Activated CD8-positive, alpha-beta T cell treated with anti-CD3 and anti-CD28 coated beads, Interleukin-2, amount 10 ng/mL, durations not matched to agents 7 days and 5 days (primary cell): ENCODE measurements at regions not wholly inside any gene's neighbourhood (a gene's known extent, or its start where the extent isn't known, plus 50 kb on each side); places are given as distances from the start of the nearest gene placed in this dataset.

ENCODE experiments used
- ATAC-seq: fragments of 150-1000 bp; cut with Tn5 transposase; one replicate; pipeline ENCODE4 v1.10.0; 2021; ENCODE audit warnings: moderate library complexity
- CTCF ChIA-PET: fragments of 350-600 bp; sonication (Branson Sonifier 250); formaldehyde crosslinking; loops from one replicate; lab custom pipeline; 2021; ENCODE audit warnings: antibody characterized with exemption; lab: Charles Lee
- POLR2A ChIA-PET: fragments of 350-600 bp; sonication (Branson Sonifier 250); formaldehyde crosslinking; loops from one replicate; lab custom pipeline; 2021; ENCODE audit warnings: antibody characterized with exemption; lab: Charles Lee
- DNase-seq: peaks from one replicate; pipeline ENCODE4 v3.0.0-alpha.2; 2020
- H3K27ac Mint-ChIP-seq: one replicate; pipeline ENCODE4 v1.8.0; 2021; ENCODE audit warnings: mild to moderate bottlenecking, mixed read lengths
- H3K27me3 Mint-ChIP-seq: one replicate; pipeline ENCODE4 v1.8.0; 2021; ENCODE audit warnings: low read depth, mixed read lengths
- H3K36me3 Mint-ChIP-seq: one replicate; pipeline ENCODE4 v1.8.0; 2021; ENCODE audit warnings: low read depth, mixed read lengths
- H3K4me1 Mint-ChIP-seq: one replicate; pipeline ENCODE4 v1.8.0; 2021; ENCODE audit warnings: low read depth, mixed read lengths
- H3K4me3 Mint-ChIP-seq: one replicate; pipeline ENCODE4 v1.8.0; 2021; ENCODE audit warnings: mild to moderate bottlenecking, mixed read lengths
- H3K9me3 Mint-ChIP-seq: one replicate; pipeline ENCODE4 v1.8.0; 2022; ENCODE audit warnings: mixed read lengths; ENCODE audit not compliant: insufficient read depth

DNA sequence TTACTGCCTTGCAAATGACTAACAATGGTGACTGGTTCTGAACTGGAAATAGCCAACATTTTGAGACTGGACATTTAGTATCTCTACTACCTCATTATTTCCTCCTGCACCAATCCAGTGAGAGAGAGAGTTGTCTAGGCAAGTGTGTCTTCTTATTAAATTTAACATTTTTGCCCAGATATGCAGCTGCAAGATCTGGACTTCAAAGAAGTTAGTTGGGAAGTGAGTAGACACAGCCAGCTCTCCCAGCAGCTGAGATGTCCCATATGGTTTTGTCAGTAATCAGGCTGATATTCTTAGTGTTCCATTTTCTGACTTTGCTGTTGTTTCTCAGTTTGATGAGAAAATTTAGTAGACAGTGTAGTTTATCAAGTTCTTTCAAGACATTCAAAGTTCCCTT lies 1778.8 kb upstream of the CDH6 start:
- no peaks in the 10 kb centered on the region for H3K27me3 Mint-ChIP-seq
- no peak for ATAC-seq
- ChIA-PET POLR2A (no interaction called here), CTCF (no interaction called here)
- H3K4me1 Mint-ChIP-seq, result no peaks in the 10 kb centered on the region
- H3K27ac Mint-ChIP-seq, result no peak overlapping the region
- no peaks in the 10 kb centered on the region for H3K36me3 Mint-ChIP-seq
- H3K4me3 Mint-ChIP-seq, result no peak overlapping the region
- H3K9me3 Mint-ChIP-seq, result peaks cover 12% of the 10 kb centered on the region
- DNase-seq, result no peak

DNA sequence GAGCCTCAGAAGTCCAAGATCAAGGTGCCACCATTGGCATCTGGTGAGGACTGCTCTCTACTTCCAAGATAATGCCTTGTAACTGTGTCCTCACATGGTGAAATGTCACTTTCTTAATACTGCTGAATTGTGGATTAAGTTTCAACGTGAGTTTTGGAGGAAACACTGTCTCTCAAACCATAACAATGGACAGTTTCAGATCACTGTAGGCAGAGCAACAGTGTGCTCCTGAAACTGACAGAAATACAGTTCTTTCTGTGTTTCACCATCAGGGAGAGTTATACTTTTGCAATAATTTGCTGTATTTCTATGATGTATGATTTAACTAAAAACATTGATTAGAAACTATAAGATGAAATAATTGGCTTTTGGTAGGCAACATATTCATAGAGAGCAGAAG lies 1780.5 kb upstream of the CDH6 start:
- H3K9me3 Mint-ChIP-seq, result peaks cover 14% of the 10 kb centered on the region
- ATAC-seq (no peak), DNase-seq (no peak)
- no peak overlapping the region for H3K27ac Mint-ChIP-seq
- CTCF ChIA-PET, result no interaction called here
- H3K27me3 Mint-ChIP-seq, result no peaks in the 10 kb centered on the region
- POLR2A ChIA-PET, result no interaction called here
- H3K4me1 Mint-ChIP-seq, result no peaks in the 10 kb centered on the region
- no peaks in the 10 kb centered on the region for H3K36me3 Mint-ChIP-seq
- H3K4me3 Mint-ChIP-seq, result no peak overlapping the region

DNA sequence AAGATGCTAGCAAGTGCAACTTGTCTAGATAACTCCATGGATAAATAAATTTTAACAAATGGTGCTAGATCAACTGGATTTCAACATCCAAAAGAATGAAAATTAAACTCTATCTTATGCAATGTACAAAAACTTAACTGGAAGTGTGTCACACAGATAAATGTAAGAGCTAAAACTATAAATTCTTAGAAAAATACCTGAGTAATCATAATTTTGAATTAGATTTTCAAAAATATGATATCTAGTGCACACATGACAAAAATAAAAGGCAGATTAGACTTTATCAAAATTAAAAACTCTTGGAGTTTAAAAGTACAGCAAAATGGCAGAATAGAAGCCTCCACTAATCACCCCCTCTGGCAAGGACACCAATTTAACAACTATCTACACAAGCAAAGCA lies 1791.2 kb upstream of the CDH6 start:
- H3K4me3 Mint-ChIP-seq, result no peak overlapping the region
- DNase-seq, result no peak
- ATAC-seq, result no peak
- no peaks in the 10 kb centered on the region for H3K27me3 Mint-ChIP-seq
- H3K27ac Mint-ChIP-seq, result no peak overlapping the region
- no peaks in the 10 kb centered on the region for H3K36me3 Mint-ChIP-seq
- CTCF ChIA-PET, result no interaction called here
- POLR2A ChIA-PET, result no interaction called here
- no peaks in the 10 kb centered on the region for H3K4me1 Mint-ChIP-seq
- peaks cover 31% of the 10 kb centered on the region for H3K9me3 Mint-ChIP-seq

DNA sequence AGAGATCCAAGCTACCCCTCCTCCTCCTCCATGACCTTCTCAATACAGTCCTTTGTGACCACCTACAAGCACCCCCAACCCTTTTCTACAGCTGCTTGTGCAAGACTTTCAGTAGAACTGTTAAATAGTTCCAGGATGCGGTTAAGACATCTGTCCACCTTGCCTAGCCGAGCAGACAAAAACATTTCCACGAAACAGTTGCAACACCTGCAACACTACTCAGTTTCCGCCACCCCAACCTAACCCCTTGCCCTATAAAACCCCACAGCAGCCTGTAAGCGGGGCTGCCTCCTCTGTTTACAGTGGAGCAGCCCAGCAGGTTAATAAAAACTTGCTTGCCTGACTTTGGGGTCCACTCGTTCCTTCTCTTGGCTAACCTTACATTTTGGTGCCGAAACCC lies 1803.5 kb upstream of the CDH6 start:
- peaks cover 15% of the 10 kb centered on the region for H3K9me3 Mint-ChIP-seq
- no peaks in the 10 kb centered on the region for H3K4me1 Mint-ChIP-seq
- no peaks in the 10 kb centered on the region for H3K27me3 Mint-ChIP-seq
- ATAC-seq (no peak), DNase-seq (no peak)
- no peak overlapping the region for H3K27ac Mint-ChIP-seq
- no peaks in the 10 kb centered on the region for H3K36me3 Mint-ChIP-seq
- POLR2A ChIA-PET, result no interaction called here
- CTCF ChIA-PET, result no interaction called here
- no peak overlapping the region for H3K4me3 Mint-ChIP-seq

DNA sequence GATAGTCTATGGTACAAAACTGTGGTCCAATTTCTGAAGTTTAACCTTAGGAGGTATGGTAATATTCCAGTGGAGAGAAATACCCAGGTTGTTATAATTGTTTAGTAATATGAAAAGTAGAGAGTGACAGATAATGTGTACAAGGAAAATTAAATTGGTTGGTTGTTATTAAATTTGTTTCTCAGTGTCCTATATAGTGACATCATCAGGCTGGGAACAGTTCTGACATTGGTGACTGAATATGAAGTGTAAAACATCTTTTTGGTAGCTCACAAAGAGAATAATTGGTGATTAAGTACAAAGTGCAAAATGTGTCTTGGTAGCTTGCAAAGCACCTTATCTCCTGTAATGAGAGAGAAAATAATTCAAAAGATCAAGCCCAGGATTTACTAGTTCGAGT lies 1806.1 kb upstream of the CDH6 start:
- Mint-ChIP-seq H3K4me3 (no peak overlapping the region), H3K4me1 (no peaks in the 10 kb centered on the region), H3K27me3 (no peaks in the 10 kb centered on the region), H3K27ac (no peak overlapping the region), H3K36me3 (no peaks in the 10 kb centered on the region), H3K9me3 (peaks cover 27% of the 10 kb centered on the region)
- ChIA-PET POLR2A (no interaction called here), CTCF (no interaction called here)
- no peak for DNase-seq
- no peak for ATAC-seq

DNA sequence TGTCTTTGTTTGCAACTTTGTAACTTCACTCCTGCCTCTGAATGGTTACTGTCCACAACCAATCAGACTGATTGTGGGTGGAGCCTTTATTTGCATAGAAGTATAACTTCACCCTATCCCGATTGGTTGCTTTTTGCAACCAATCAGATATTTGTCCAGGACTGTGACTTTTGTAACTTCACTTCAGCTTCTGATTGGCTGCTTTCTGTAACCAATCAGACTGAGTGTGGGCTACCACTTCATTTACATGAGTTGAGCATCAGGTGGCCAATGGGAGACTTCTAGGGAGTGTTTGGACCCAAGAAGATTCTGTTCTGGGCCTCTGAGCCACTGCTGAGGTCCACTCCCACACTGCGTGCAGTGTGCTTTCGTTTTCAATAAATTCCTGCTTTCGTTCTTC lies 1810.7 kb upstream of the CDH6 start:
- Mint-ChIP-seq H3K36me3 (no peaks in the 10 kb centered on the region), H3K27ac (no peak overlapping the region), H3K4me1 (no peaks in the 10 kb centered on the region), H3K27me3 (no peaks in the 10 kb centered on the region), H3K4me3 (no peak overlapping the region), H3K9me3 (peaks cover 27% of the 10 kb centered on the region)
- ChIA-PET POLR2A (no interaction called here), CTCF (no interaction called here)
- DNase-seq, result no peak
- ATAC-seq, result no peak

DNA sequence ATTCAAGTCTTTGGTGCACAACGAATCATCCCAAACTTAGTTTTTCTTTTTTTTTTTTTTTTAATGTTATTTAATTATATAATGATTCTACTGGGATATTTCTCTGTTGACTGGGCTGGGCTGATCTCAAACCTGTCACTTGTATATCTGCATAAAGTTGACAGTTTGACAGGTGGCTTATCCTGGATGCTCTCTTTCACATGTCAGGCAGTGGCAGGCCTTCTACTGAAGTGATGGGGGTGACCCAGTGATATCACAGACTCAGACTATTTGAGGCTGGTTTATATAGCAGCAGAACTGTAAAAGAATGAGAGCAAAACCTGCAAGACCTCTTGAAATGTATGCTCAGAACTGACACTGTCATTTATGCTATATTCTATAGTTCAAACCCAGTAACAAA lies 1813.5 kb upstream of the CDH6 start:
- ATAC-seq, result no peak
- POLR2A ChIA-PET, result no interaction called here

DNA sequence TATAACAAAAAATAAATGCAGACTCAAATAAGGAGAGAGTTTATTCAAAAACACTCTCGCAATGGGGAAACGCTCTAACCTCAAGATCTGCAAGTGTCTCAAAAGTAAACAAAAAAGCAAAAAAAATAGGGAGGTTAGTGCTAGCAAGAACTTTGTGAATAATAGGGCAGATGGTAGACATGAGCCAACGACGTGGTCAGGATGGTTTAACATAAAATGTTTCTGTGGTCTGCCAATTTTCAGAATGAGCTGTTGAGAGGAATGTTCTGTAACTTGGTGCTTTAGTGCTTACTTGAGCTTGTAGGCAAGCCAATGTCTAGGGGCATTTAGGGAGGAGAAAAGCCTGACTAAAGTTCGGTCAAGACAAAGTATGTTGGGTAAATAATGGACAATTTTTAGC lies 1813.9 kb upstream of the CDH6 start:
- peaks cover 28% of the 10 kb centered on the region for H3K9me3 Mint-ChIP-seq
- H3K4me3 Mint-ChIP-seq, result no peak overlapping the region
- no peaks in the 10 kb centered on the region for H3K27me3 Mint-ChIP-seq
- H3K27ac Mint-ChIP-seq, result no peak overlapping the region
- DNase-seq, result no peak
- H3K4me1 Mint-ChIP-seq, result no peaks in the 10 kb centered on the region
- no peak for ATAC-seq
- ChIA-PET POLR2A (no interaction called here), CTCF (no interaction called here)
- no peaks in the 10 kb centered on the region for H3K36me3 Mint-ChIP-seq

More for the DNA sequence above, 1813.5 kb upstream of the CDH6 start:
- Mint-ChIP-seq H3K36me3 (no peaks in the 10 kb centered on the region), H3K27me3 (no peaks in the 10 kb centered on the region), H3K4me1 (no peaks in the 10 kb centered on the region), H3K27ac (no peak overlapping the region), H3K4me3 (no peak overlapping the region), H3K9me3 (peaks cover 27% of the 10 kb centered on the region)
- DNase-seq, result no peak
- CTCF ChIA-PET, result no interaction called here

DNA sequence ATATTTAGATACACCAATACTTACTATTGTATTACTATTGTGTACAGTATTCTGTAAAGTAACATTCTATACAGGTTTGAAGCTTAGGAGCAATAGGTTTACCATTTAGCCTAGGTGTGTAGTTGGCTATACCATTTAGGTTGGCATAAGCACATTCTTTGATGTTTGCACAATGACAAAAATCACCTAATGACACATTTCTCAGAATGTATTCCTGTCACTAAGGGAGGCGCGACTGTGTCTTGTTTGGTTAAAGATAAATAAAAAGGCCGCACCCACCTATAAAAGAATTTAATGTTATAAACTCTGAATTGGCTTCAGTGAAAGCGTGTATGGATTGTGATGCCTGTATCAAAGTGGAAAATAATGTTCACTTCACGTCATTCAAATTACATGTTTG lies 1815.4 kb upstream of the CDH6 start:
- H3K4me1 Mint-ChIP-seq, result no peaks in the 10 kb centered on the region
- no peak overlapping the region for H3K27ac Mint-ChIP-seq
- DNase-seq, result no peak
- H3K36me3 Mint-ChIP-seq, result no peaks in the 10 kb centered on the region
- H3K9me3 Mint-ChIP-seq, result peaks cover 18% of the 10 kb centered on the region
- no peaks in the 10 kb centered on the region for H3K27me3 Mint-ChIP-seq
- H3K4me3 Mint-ChIP-seq, result no peak overlapping the region
- ChIA-PET CTCF (no interaction called here), POLR2A (no interaction called here)
- no peak for ATAC-seq

DNA sequence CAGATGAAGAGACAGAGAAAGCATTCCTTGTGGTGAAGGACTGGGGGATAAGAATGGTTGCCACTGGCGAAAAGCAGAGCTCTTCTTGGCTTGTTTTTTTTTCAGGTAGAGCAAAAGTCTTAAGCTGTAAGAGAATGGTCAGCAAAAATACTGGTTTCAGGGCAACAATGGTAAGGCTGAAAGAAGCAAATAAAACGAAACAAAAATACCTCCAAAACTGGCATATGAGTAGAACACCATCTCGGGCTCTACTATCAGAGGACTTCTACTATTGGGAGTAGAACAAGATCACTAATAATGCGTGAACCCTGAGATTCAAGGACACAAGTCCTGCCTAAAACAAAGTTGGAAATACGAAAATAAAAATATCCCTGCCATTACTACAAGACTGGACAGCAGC lies 1823.2 kb upstream of the CDH6 start:
- H3K4me3 Mint-ChIP-seq, result no peak overlapping the region
- DNase-seq (no peak), ATAC-seq (no peak)
- no peak overlapping the region for H3K27ac Mint-ChIP-seq
- peaks cover 23% of the 10 kb centered on the region for H3K9me3 Mint-ChIP-seq
- CTCF ChIA-PET, result no interaction called here
- no peaks in the 10 kb centered on the region for H3K4me1 Mint-ChIP-seq
- no peaks in the 10 kb centered on the region for H3K27me3 Mint-ChIP-seq
- POLR2A ChIA-PET, result no interaction called here
- H3K36me3 Mint-ChIP-seq, result no peaks in the 10 kb centered on the region

DNA sequence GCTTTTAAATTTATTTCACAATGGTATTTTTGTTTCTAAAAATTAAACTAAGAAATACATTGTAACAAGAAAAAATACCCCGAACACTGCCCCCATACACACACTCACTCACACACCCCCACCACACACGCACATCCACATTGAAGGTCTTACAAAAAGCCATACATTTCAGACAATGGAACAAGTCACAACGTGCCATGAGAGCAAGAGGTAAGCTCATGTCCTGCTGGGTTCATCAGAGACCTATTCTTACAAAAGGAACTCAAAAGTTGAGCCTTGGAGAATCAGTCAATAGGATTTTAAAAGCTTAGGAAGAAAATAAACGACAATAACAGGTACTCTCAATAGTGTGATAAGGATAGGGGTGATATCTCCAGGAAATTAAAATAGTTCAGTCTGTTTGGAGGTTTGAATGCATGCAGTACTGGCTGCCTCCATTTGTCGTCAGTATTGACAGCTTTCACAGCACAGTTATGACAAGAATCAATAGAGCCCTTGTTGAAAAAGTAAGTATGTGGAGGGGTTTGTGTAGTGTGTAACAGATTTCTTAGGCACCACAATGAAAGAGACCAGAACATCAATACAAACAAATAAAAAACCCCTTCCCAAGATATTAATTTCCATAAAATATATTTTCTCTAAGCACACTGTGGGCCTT lies 1826.2 kb upstream of the CDH6 start:
- Mint-ChIP-seq H3K4me3 (no peak overlapping the region), H3K36me3 (no peaks in the 10 kb centered on the region), H3K9me3 (peaks cover 29% of the 10 kb centered on the region), H3K27ac (no peak overlapping the region), H3K27me3 (no peaks in the 10 kb centered on the region), H3K4me1 (no peaks in the 10 kb centered on the region)
- CTCF ChIA-PET, result no interaction called here
- no peak for DNase-seq
- no peak for ATAC-seq
- POLR2A ChIA-PET, result no interaction called here

DNA sequence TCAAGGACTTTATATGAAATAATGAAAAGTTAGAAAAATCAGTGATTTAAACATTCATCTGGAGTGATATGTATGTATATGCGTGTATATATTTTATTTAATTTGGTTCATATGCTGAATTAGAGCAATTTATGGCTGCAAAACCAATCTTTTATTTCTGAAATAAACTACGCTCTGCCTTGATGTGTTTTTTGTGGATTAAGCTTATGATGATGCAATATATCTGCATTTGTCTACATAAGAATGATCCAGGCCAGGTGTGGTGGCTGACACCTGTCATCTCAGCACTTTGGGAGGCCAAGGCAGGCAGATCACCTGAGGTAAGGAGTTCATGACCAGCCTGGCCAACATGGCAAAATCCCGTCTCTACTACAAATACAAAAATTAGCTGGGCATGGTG lies 1842.3 kb upstream of the CDH6 start:
- H3K4me3 Mint-ChIP-seq, result no peak overlapping the region
- no peak for DNase-seq
- no peaks in the 10 kb centered on the region for H3K4me1 Mint-ChIP-seq
- H3K27ac Mint-ChIP-seq, result no peak overlapping the region
- no peak for ATAC-seq
- ChIA-PET POLR2A (no interaction called here), CTCF (no interaction called here)
- no peaks in the 10 kb centered on the region for H3K27me3 Mint-ChIP-seq
- H3K9me3 Mint-ChIP-seq, result peaks cover 22% of the 10 kb centered on the region
- no peaks in the 10 kb centered on the region for H3K36me3 Mint-ChIP-seq

DNA sequence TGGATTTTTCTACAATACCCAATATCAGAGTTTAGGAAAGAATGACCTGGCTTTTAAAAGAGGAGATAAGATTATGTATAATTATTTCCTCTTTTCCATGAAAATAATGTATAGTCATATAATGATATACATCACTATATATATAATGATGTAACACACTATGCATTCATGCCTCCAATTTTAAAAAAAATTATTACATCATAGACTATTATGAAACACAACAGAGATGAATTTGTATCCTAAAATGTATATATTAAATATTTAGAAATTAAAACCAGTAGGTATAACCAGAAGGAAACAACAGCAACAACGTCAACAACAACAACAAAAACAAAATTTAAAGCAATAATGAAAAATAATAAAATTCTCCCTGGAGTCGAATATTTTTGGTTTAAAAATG lies 1856.5 kb upstream of the CDH6 start:
- Mint-ChIP-seq H3K9me3 (peaks cover 28% of the 10 kb centered on the region), H3K27me3 (no peaks in the 10 kb centered on the region), H3K4me1 (no peaks in the 10 kb centered on the region), H3K4me3 (no peak overlapping the region), H3K27ac (no peak overlapping the region), H3K36me3 (no peaks in the 10 kb centered on the region)
- ChIA-PET POLR2A (no interaction called here), CTCF (no interaction called here)
- DNase-seq, result no peak
- no peak for ATAC-seq
